GM23248 (cell line): ENCODE measurements at regions not wholly inside any gene's neighbourhood (a gene's known extent, or its start where the extent isn't known, plus 50 kb on each side); places are given as distances from the start of the nearest gene placed in this dataset.

ENCODE experiments used
- EZH2 ChIP-seq: fragments of 200-600 bp; sonication (generic); IDR thresholded peaks from 2 replicates; pipeline ENCODE4 v1.6.1; 2018; ENCODE audit warnings: antibody characterized with exemption, mild to moderate bottlenecking; ENCODE audit not compliant: insufficient read depth, poor library complexity, severe bottlenecking
- EZH2phosphoT487 ChIP-seq: fragments of 200-600 bp; sonication (generic); IDR thresholded peaks from 2 replicates; pipeline ENCODE4 v1.6.1; 2018; ENCODE audit warnings: antibody characterized with exemption, moderate library complexity, mild to moderate bottlenecking, low read depth; ENCODE audit not compliant: insufficient read depth

DNA sequence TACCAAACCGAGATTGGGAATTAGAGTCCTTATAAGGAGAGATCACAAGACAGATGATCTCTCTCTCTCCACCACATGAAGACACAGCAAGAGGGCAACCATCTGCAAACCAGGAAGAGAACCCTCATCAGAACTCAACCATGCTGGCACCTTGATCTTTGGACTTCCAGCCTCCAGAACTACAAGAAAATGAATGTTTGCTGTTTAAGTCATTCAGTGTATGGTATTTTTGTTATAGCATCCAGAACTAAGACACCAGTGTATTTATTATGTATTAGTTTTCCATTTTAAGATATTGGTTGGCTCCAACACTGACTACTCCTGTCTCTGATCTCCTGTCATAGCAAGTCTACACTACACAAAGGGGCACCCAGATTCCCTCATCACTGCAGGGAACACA, 86.9 kb downstream of the CCDC34 start:
- TF ChIP-seq EZH2, result no peak
- no peak for TF ChIP-seq EZH2phosphoT487
